ENCODE measurements at regions not wholly inside any gene's neighbourhood (a gene's known extent, or its start where the extent isn't known, plus 50 kb on each side); places are given as distances from the start of the nearest gene placed in this dataset.

- Histone ChIP-seq H3K4me3 (no peak overlapping the region), H3K9me3 (no peaks in the 10 kb centered on the region), H3K36me3 (no peaks in the 10 kb centered on the region), H3K4me1 (peaks cover 4 to 5% of the 10 kb centered on the region in 2 donors), H3K27me3 (no peaks in the 10 kb centered on the region), H3K27ac (no peak overlapping the region)
- TF ChIP-seq CTCF (IDR thresholded peaks at IDR 0.05) = no peak
- DNase-seq = no peak
- no peak for ATAC-seq
- intact Hi-C loops (cut with DNase I) = no loop called here
Observed at GRCh38 chr3:103057003-103057402, 622.2 kb downstream of the ZPLD1 start.

- intact Hi-C loops (cut with DNase I) = no loop called here
- Histone ChIP-seq H3K27ac (no peak overlapping the region), H3K9me3 (no peaks in the 10 kb centered on the region), H3K4me3 (no peak overlapping the region), H3K36me3 (no peaks in the 10 kb centered on the region), H3K27me3 (no peaks in the 10 kb centered on the region), H3K4me1 (peaks cover under 1 to 5% of the 10 kb centered on the region in 2 donors)
- no peak for TF ChIP-seq CTCF (IDR thresholded peaks at IDR 0.05)
- no peak for ATAC-seq
- DNase-seq = no peak
Observed at GRCh38 chr3:103057487-103057886, 622.7 kb downstream of the ZPLD1 start.

GRCh38 chr3:103059432-103059831, 624.6 kb downstream of the ZPLD1 start:
- no peak for TF ChIP-seq CTCF (IDR thresholded peaks at IDR 0.05)
- no peaks in the 10 kb centered on the region for H3K36me3 ChIP-seq
- ATAC-seq (no peak), DNase-seq (peak in 1 of 4 donors; percentile 32)
- H3K4me1 ChIP-seq = no peaks in the 10 kb centered on the region
- no peak overlapping the region for H3K4me3 ChIP-seq
- intact Hi-C loops (cut with DNase I) = no loop called here
- no peaks in the 10 kb centered on the region for H3K27me3 ChIP-seq
- no peak overlapping the region for H3K27ac ChIP-seq
- H3K9me3 ChIP-seq = no peaks in the 10 kb centered on the region

- intact Hi-C loops (cut with DNase I) = no loop called here
- H3K27me3 ChIP-seq = no peaks in the 10 kb centered on the region
- no peak overlapping the region for H3K27ac ChIP-seq
- H3K4me1 ChIP-seq = no peaks in the 10 kb centered on the region
- no peak for TF ChIP-seq CTCF (IDR thresholded peaks at IDR 0.05)
- no peaks in the 10 kb centered on the region for H3K9me3 ChIP-seq
- no peak for ATAC-seq
- no peak for DNase-seq
- H3K4me3 ChIP-seq = no peak overlapping the region
- H3K36me3 ChIP-seq = no peaks in the 10 kb centered on the region
Observed at GRCh38 chr3:103060242-103060641, 625.4 kb downstream of the ZPLD1 start.

DNA sequence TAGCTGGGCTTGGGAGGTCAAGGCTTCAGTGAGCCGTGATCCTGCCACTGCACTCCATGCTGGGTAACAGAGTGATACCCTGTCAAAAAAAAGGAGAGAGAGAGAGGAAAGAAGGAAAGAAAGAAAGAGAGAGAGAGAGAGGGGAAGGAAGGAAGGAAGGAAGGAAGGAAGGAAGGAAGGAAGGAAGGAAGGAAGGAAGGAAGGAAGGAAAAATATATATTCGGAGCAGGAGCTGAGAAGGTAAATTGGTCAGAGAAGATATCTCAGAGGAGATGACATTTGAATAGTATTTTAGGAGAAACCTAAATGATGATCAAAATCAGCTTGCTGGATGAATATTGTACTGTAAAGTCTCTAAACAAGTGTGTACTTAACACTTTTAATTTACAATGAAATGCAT, 633.1 kb downstream of the ZPLD1 start:
- no peaks in the 10 kb centered on the region for H3K27me3 ChIP-seq
- no peaks in the 10 kb centered on the region for H3K4me1 ChIP-seq
- no peak overlapping the region for H3K27ac ChIP-seq
- ATAC-seq (no peak), DNase-seq (no peak)
- no peaks in the 10 kb centered on the region for H3K36me3 ChIP-seq
- TF ChIP-seq CTCF (IDR thresholded peaks at IDR 0.05) = no peak
- intact Hi-C loops (cut with DNase I) = no loop called here
- H3K4me3 ChIP-seq = no peak overlapping the region
- H3K9me3 ChIP-seq = no peaks in the 10 kb centered on the region

Data from left lung (tissue), 4 donors.